ENCODE measurements at regions not wholly inside any gene's neighbourhood (a gene's known extent, or its start where the extent isn't known, plus 50 kb on each side); places are given as distances from the start of the nearest gene placed in this dataset.

DNA sequence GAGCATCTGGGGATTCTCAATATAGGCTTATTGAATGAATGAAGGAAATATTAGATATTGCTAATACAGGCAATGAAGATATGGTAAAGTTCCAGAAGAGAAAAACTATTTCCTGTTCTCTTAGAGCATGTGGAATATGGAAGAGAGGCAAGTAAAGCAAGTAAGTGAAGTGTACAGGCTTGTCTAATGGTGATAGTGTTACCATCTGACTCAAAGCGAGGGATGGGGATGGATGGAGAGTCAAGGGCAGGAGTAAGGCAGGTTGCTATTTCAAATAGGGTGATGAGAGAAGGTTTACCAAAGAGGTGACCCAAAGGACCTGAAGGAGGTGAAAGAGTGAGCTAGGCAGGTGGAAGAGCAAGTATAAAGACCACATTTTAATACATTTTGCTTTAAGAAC is 55.2 kb upstream of the SLC38A11 start:
- TF ChIP-seq, protein P1, sequence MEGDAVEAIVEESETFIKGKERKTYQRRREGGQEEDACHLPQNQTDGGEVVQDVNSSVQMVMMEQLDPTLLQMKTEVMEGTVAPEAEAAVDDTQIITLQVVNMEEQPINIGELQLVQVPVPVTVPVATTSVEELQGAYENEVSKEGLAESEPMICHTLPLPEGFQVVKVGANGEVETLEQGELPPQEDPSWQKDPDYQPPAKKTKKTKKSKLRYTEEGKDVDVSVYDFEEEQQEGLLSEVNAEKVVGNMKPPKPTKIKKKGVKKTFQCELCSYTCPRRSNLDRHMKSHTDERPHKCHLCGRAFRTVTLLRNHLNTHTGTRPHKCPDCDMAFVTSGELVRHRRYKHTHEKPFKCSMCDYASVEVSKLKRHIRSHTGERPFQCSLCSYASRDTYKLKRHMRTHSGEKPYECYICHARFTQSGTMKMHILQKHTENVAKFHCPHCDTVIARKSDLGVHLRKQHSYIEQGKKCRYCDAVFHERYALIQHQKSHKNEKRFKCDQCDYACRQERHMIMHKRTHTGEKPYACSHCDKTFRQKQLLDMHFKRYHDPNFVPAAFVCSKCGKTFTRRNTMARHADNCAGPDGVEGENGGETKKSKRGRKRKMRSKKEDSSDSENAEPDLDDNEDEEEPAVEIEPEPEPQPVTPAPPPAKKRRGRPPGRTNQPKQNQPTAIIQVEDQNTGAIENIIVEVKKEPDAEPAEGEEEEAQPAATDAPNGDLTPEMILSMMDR (IDR thresholded peaks at IDR 0.05; ENCODE audit: low read depth, low read length), result no peak
- CTCF ChIA-PET, result interaction anchor here (0.6 to 1.1 kb wide), 2 partner anchors 17 to 283 kb away, joined by 5 to 11 read pairs; no protein-coding TSS in a partner anchor
- Histone ChIP-seq H3K27ac (ENCODE audit: low read depth, low read length) (no peak overlapping the region), H3K4me3 (ENCODE audit: low read depth, low read length) (no peak overlapping the region), H3K9me3 (ENCODE audit: control insufficient read depth, insufficient read depth, low read length) (no peaks in the 10 kb centered on the region), H3K27me3 (ENCODE audit: control insufficient read depth, insufficient read depth, low read length) (no peaks in the 10 kb centered on the region)
- no peak for DNase-seq (ENCODE audit: low read depth, low spot score)
- POLR2A ChIA-PET, result interaction anchor here (0.6 kb wide), 1 partner anchor 11 kb away, joined by 3 read pairs; no protein-coding TSS in a partner anchor

DNA sequence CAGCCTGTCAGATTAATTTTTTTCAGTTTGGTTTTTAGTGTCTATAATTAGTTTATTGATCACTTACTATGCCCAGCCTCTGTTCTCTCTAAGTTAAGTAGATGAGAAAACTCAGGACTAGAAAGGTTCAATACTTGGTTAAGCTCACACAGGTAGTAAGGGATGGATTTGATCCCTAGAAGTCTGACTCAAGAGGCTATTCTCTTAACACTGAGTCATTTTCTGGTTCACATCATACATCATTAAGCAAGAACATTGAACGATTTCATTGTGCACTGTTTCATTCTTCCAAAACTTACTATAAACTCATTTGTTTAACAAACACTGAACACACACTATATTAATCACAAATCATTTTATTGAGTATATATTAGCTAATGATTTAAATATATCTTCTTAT is 54.1 kb upstream of the SLC38A11 start:
- Histone ChIP-seq H3K4me3 (ENCODE audit: low read depth, low read length) (no peak overlapping the region), H3K9me3 (ENCODE audit: control insufficient read depth, insufficient read depth, low read length) (no peaks in the 10 kb centered on the region), H3K27ac (ENCODE audit: low read depth, low read length) (no peak overlapping the region), H3K27me3 (ENCODE audit: control insufficient read depth, insufficient read depth, low read length) (no peaks in the 10 kb centered on the region)
- ChIA-PET CTCF (interaction anchor here (2.2 kb wide), 1 partner anchor 194 kb away, joined by 18 read pairs; the partner anchor contains the start of gene SCN3A), POLR2A (no interaction called here)
- TF ChIP-seq, protein P1 (IDR thresholded peaks at IDR 0.05; ENCODE audit: low read depth, low read length), result no peak
- DNase-seq (ENCODE audit: low read depth, low spot score), result no peak

DNA sequence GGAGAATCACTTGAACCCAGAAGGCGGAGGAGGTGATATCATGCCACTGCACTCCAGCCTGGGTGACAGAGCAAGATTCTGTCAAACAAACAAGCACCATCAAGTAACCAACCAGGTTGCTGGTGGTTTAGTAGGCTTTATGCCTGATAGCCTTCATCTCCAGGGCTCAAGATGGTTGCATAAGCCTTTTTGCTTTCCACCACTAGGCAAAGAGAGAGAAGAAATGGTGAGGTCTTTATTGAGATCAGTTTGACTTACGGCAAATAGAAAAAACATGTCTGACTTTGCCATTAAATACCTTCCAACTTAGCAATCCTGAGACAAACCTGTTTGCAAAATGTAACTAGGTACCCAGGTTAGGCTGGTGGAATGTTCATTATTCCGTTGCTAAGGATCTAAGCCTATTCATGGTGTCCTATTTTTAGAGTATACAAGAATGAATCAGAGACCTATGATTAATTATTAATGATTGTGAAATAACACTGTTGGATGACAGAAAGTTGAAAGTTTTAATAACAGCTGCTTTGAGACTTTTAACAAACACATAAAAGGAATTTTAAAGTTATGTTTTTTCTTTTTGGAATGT is 53.5 kb upstream of the SLC38A11 start:
- CTCF ChIA-PET, result interaction anchor here (2.2 kb wide), 1 partner anchor 195 kb away, joined by 18 read pairs; the partner anchor contains the start of gene SCN3A
- DNase-seq (ENCODE audit: low read depth, low spot score), result no peak
- no peaks in the 10 kb centered on the region for H3K27me3 ChIP-seq (ENCODE audit: control insufficient read depth, insufficient read depth, low read length)
- no peak overlapping the region for H3K4me3 ChIP-seq (ENCODE audit: low read depth, low read length)
- H3K27ac ChIP-seq (ENCODE audit: low read depth, low read length), result no peak overlapping the region
- POLR2A ChIA-PET, result no interaction called here
- TF ChIP-seq, protein P1 (IDR thresholded peaks at IDR 0.05; ENCODE audit: low read depth, low read length), result no peak
- H3K9me3 ChIP-seq (ENCODE audit: control insufficient read depth, insufficient read depth, low read length), result no peaks in the 10 kb centered on the region

DNA sequence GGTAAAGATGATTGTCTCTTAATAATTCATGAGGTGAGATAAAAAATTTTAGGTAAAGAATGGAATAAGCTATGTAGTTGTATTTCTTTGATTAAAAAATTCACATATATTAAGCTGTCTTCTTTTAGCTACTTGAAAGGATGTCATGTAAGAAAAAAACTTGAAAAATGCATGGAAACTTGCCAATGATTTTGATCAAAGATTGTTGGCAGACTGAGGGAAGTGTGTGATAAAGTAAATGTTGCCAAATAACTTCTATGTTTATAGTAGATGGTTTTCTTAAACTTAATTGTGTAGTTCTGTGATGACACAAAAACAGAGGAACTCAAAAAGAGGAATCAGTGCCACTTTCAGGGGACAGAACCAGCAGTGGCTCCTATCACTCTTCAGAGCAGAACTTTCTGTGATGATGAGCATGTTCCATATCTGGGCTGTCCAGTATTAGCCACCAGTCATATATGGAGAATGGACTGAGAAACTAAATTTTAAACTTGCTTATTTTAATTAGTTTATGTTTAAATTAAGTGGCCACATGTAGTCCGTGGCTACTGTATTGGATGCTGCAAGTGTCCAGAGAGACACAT is 51.9 kb upstream of the SLC38A11 start:
- DNase-seq (ENCODE audit: low read depth, low spot score), result no peak
- CTCF ChIA-PET, result interaction anchor here (1.0 to 1.3 kb wide), 4 partner anchors 9 to 287 kb away, joined by 3 to 7 read pairs (median 4); partner anchors contain the start of gene SCN3A
- no peaks in the 10 kb centered on the region for H3K27me3 ChIP-seq (ENCODE audit: control insufficient read depth, insufficient read depth, low read length)

More for the DNA sequence above, 51.9 kb upstream of the SLC38A11 start:
- TF ChIP-seq, protein P1 (IDR thresholded peaks at IDR 0.05; ENCODE audit: low read depth, low read length), result no peak
- no peaks in the 10 kb centered on the region for H3K9me3 ChIP-seq (ENCODE audit: control insufficient read depth, insufficient read depth, low read length)
- no peak overlapping the region for H3K4me3 ChIP-seq (ENCODE audit: low read depth, low read length)
- H3K27ac ChIP-seq (ENCODE audit: low read depth, low read length), result no peak overlapping the region
- POLR2A ChIA-PET, result no interaction called here
